Astrocyte of the cerebellum (primary cell): ENCODE measurements at regions not wholly inside any gene's neighbourhood (a gene's known extent, or its start where the extent isn't known, plus 50 kb on each side); places are given as distances from the start of the nearest gene placed in this dataset.
A peak's percentile ranks its signal among the peaks of the same experiment; 100 is the strongest.

Source experiments
- DNase-seq: peaks from one replicate; pipeline ENCODE4 v3.0.0-alpha.2; 2011; ENCODE audit warnings: low read depth
- H3K4me3 ChIP-seq: 2 replicates; pipeline ENCODE4 v1.5.1; 2011; ENCODE audit warnings: mild to moderate bottlenecking, low read depth, low read length, moderate library complexity
- in situ Hi-C: cut with HindIII; loops from 2 replicates; pipeline ENCODE4 v1.10.0; 2017; ENCODE audit warnings: low sequenced_read_pairs
- TF ChIP-seq, protein P1 (sequence below): IDR thresholded peaks from 2 replicates; pipeline ENCODE4 v1.5.1; 2012; ENCODE audit warnings: low read length, low read depth, moderate library complexity, mild to moderate bottlenecking; ENCODE audit errors: missing control alignments

DNA sequence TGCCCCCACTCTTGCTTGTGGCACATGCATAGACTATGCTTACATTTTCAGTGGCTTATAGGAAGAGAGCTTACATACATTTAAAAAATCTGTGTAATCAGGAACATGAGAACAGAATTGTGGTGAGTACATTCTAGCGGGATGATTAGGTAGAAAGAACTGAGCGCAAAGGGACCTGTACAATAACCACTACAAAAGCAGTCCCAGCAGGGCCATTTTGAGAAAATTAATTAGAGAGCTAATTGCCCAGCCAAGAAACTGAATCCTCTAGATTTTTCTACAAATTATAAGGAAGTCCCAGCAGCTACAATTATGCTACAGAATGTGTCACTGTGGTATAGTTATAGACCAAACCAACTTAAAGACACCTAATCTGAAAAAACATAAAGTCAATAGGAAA lies 105.6 kb upstream of the TNFAIP3 start:
- in situ Hi-C loops, result no loop called here
- H3K4me3 ChIP-seq, result no peak overlapping the region
- TF ChIP-seq, protein P1, sequence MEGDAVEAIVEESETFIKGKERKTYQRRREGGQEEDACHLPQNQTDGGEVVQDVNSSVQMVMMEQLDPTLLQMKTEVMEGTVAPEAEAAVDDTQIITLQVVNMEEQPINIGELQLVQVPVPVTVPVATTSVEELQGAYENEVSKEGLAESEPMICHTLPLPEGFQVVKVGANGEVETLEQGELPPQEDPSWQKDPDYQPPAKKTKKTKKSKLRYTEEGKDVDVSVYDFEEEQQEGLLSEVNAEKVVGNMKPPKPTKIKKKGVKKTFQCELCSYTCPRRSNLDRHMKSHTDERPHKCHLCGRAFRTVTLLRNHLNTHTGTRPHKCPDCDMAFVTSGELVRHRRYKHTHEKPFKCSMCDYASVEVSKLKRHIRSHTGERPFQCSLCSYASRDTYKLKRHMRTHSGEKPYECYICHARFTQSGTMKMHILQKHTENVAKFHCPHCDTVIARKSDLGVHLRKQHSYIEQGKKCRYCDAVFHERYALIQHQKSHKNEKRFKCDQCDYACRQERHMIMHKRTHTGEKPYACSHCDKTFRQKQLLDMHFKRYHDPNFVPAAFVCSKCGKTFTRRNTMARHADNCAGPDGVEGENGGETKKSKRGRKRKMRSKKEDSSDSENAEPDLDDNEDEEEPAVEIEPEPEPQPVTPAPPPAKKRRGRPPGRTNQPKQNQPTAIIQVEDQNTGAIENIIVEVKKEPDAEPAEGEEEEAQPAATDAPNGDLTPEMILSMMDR, result no peak
- no peak for DNase-seq

DNA sequence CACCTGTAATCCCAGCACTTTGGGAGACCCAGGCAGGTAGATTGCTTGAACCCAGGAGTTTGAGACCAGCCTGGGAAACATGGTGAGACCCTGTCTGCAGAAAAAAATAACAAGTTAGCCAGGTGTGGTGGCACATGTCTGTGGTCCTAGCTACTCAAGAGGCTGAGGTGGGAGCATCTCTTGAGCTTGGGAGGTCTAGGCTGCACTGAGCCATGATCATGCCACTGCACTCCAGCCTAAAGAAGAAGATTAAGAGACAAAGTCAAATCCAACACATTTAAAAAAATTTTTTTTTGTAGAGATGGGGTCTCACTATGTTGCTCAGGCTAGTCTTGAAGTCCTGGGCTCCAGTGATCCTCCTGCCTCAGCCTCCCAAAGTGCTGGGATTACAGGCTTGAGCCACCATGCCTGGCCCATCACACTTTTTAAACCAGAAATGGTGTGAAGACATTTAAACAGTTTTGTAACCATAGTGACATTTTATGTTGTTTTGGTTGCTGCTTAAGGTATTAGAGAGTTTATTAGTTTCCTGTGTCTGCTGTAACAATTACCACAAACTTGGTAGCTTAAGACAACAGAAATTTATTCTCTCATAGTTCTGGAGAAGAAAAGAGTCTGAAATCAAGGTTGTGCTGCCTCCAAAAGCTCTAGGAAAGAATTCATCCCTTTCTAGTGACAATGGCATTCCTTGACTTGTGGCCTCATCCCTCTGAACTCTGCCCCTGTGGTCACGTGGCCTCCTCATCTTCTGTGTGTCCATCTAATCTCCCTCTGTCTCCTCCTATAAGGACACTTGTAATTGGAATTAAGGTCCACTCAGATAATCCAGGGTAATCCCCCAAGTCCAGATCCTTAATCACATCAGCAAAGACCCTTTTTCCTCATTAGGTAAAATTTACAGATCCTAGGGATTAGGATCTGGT lies 104.6 kb upstream of the TNFAIP3 start:
- in situ Hi-C loops, result no loop called here
- TF ChIP-seq, protein P1, result no peak
- DNase-seq, result no peak
- no peak overlapping the region for H3K4me3 ChIP-seq

DNA sequence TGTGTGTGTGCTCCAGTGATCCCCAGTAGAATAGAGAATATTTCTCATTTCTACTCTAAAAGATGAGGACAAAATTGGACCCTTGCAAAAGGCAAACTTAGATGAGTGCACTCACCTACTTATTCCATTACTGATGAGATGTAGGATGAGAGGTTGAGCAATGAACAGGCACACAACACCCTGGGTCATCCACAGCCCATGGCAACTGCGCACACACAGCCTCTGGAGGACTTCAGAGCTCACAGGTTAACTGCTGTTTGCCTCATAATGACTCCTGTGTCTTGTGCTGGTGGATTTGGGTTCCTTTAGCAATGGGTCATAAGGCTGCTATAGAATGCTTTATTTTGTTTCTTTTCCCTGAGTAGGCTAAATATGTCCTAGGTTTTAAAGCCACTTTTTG lies 103.6 kb upstream of the TNFAIP3 start:
- H3K4me3 ChIP-seq, result no peak overlapping the region
- DNase-seq, result no peak
- TF ChIP-seq, protein P1, result no peak
- in situ Hi-C loops, result no loop called here

DNA sequence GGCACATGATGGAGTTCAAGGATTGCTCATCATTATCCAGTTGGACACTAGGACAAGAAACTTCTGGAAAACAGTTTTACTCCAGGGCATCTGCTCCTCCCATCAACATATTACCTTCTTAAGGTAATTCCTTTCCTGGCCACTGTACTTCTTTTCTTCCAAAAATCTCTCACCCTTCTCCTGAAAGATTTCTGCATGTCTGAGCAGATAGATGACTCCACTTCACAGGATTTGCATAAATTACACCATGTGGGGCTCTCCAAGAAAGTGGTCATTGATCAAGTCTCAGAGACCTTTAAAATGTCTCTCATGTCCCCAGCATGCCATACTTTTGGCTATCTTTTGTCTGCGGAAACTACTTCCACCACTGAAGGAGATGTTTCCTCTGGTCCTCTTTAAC lies 103.2 kb upstream of the TNFAIP3 start:
- DNase-seq, result no peak
- TF ChIP-seq, protein P1, result no peak
- no peak overlapping the region for H3K4me3 ChIP-seq
- in situ Hi-C loops, result no loop called here

DNA sequence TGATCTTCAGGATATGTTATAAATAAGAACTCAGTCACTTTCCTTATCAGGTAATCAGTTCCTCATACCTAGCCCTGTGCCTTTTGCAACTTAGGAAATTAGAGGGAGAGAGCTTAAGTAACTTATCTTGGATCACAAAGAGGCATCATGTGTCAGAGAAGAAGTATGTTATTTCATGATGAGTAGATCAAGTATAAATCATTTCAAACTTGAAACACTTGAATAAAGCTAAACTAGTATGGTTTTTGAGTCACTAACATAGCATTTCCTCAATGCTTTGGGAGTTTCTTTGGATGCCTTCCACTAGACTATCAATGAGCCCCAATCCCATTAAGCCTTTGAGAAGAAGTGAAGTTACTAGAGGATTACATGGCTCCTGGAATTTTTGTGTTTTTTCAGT lies 102.6 kb upstream of the TNFAIP3 start:
- no peak overlapping the region for H3K4me3 ChIP-seq

DNA sequence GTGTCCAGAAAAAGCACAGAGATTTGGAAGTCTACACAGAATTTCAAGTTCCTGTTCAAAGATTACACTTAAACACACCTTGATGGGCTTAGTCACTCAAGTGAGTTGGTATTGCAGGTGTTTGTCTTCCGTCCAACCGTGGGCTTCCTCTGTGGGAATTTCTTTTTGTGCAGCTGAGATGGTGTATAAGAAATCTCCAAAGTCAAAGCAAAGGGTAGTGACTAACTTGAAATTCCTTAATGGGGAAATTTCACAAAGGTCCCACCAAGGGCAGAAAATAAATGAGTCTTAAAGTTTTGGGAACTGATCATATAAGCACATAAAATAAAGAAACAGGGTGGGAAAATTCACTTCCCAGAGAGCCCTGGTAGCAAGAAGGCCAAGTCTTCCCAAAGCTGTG lies 102.0 kb upstream of the TNFAIP3 start:
- in situ Hi-C loops, result no loop called here
- DNase-seq, result no peak
- H3K4me3 ChIP-seq, result no peak overlapping the region
- TF ChIP-seq, protein P1, result no peak

More for the DNA sequence above, 102.6 kb upstream of the TNFAIP3 start:
- TF ChIP-seq, protein P1, result no peak
- in situ Hi-C loops, result no loop called here
- peak; percentile 6 for DNase-seq
